GM18867 (cell line): ENCODE measurements at regions not wholly inside any gene's neighbourhood (a gene's known extent, or its start where the extent isn't known, plus 50 kb on each side); places are given as distances from the start of the nearest gene placed in this dataset.
A peak's percentile ranks its signal among the peaks of the same experiment; 100 is the strongest.
"Not testable (repeated sequence)": the region's sequence is repeated elsewhere in the genome, so short reads cannot be mapped to it uniquely, and the experiment has no call there.

ENCODE experiments used
- ATAC-seq: cut with Tn5 transposase; IDR thresholded peaks from one replicate; pipeline ENCODE4 v1.9.1; 2021; ENCODE audit warnings: mild to moderate bottlenecking, moderate library complexity; ENCODE audit not compliant: unreplicated experiment

- not testable (repeated sequence) for ATAC-seq
Observed at GRCh38 chr7:35853194-35853593, 52.3 kb downstream of the SEPTIN7 start.

- ATAC-seq = no peak
Observed at GRCh38 chr7:35854311-35854710, 53.5 kb downstream of the SEPTIN7 start.

- ATAC-seq = no peak
Observed at GRCh38 chr7:35856175-35856574, 55.3 kb downstream of the SEPTIN7 start.

- no peak for ATAC-seq
Observed at GRCh38 chr7:35860664-35861063, 59.8 kb downstream of the SEPTIN7 start.

- no peak for ATAC-seq
Observed at GRCh38 chr7:35865287-35865686, 64.4 kb downstream of the SEPTIN7 start.

GRCh38 chr7:35866186-35866585 is 65.3 kb downstream of the SEPTIN7 start:
- ATAC-seq = no peak

- peak; percentile 55 for ATAC-seq
Observed at GRCh38 chr7:35869117-35869516, 68.3 kb downstream of the SEPTIN7 start.

- no peak for ATAC-seq
Observed at GRCh38 chr7:35869810-35870209, 69.0 kb downstream of the SEPTIN7 start.

GRCh38 chr7:35871856-35872255 is 71.0 kb downstream of the SEPTIN7 start:
- ATAC-seq = no peak

- ATAC-seq = no peak
Observed at GRCh38 chr7:35874886-35875285, 74.0 kb downstream of the SEPTIN7 start.

GRCh38 chr7:35875292-35875691 is 74.4 kb downstream of the SEPTIN7 start:
- ATAC-seq = no peak

GRCh38 chr7:35878351-35878750 is 77.5 kb downstream of the SEPTIN7 start:
- ATAC-seq = no peak

- ATAC-seq = not testable (repeated sequence)
Observed at GRCh38 chr7:35887430-35887829, 86.6 kb downstream of the SEPTIN7 start.

- no peak for ATAC-seq
Observed at GRCh38 chr7:35889001-35889400, 88.1 kb downstream of the SEPTIN7 start.

GRCh38 chr7:35889870-35890269 is 89.0 kb downstream of the SEPTIN7 start:
- no peak for ATAC-seq

GRCh38 chr7:35891004-35891830 is 90.4 kb downstream of the SEPTIN7 start:
- ATAC-seq = no peak

GRCh38 chr7:35893649-35894048 is 92.8 kb downstream of the SEPTIN7 start:
- no peak for ATAC-seq

GRCh38 chr7:35894721-35895120 is 93.9 kb downstream of the SEPTIN7 start:
- ATAC-seq = no peak

- no peak for ATAC-seq
Observed at GRCh38 chr7:35900651-35901050, 99.8 kb downstream of the SEPTIN7 start.

GRCh38 chr7:35905555-35905954 is 104.7 kb downstream of the SEPTIN7 start:
- ATAC-seq = no peak

GRCh38 chr7:35906191-35906908 is 105.5 kb downstream of the SEPTIN7 start:
- ATAC-seq = peak; percentile 89
